Thyroid gland (tissue), 4 donors: ENCODE measurements at regions not wholly inside any gene's neighbourhood (a gene's known extent, or its start where the extent isn't known, plus 50 kb on each side); places are given as distances from the start of the nearest gene placed in this dataset.

ENCODE experiments used
- POLR2A ChIP-seq, 2 donors: fragments of 450-650 bp; IDR thresholded peaks; one replicate each; pipeline ENCODE4 v1.6.1; 2017; ENCODE audit warnings: antibody characterized with exemption in 2 of 2, mild to moderate bottlenecking in 2 of 2, moderate library complexity in 1 of 2
- TF ChIP-seq, protein P1 (sequence below), 6 experiments: fragments of 200-600 bp in 3 of 6; fragments of 450-650 bp in 3 of 6; sonication (generic) in 3 of 6; IDR thresholded peaks; one replicate each; pipeline ENCODE4 v1.5.1; 2016 to 2019; ENCODE audit warnings: antibody characterized with exemption in 6 of 6, mild to moderate bottlenecking in 2 of 6, inconsistent platforms in 1 of 6, moderate library complexity in 1 of 6

DNA sequence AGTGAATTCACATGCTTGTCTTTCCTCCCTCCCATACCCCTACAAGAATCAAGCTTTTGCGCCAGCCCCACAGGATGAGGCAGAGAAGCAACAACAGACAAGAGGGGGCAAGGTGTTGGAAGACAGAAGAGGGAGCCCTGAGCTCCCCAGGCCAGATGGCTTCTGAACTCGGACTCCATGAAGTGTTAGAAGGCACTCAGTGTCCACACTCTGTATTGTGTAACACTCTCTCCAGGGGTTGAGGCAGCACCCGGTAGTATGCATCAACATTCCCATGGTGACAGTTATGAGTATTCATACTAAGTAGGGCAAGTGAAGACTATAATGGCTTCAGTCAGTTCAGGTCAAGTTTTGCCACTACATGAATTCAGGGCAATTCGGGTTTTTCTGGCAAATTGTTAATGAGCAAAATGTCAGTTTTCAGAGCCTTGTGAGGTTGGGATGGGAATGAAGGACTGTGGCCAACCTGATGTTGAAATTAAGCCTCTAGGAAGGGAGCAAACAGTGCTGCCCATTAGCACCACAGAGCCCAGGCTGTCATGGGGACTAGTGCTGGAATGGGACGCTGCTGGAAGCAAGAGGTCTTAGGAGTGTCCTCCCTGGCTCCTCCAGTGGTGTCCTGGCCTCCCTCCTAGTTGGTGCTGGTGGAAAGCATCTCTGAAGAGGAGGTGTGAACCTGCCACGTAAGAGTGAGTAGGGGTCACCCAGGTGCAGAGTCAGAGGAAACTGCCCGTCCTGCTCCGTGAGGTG is 79.4 kb downstream of the KLF15 start:
- TF ChIP-seq POLR2A (IDR thresholded peaks at IDR 0.05) = no peak
- TF ChIP-seq, protein P1, sequence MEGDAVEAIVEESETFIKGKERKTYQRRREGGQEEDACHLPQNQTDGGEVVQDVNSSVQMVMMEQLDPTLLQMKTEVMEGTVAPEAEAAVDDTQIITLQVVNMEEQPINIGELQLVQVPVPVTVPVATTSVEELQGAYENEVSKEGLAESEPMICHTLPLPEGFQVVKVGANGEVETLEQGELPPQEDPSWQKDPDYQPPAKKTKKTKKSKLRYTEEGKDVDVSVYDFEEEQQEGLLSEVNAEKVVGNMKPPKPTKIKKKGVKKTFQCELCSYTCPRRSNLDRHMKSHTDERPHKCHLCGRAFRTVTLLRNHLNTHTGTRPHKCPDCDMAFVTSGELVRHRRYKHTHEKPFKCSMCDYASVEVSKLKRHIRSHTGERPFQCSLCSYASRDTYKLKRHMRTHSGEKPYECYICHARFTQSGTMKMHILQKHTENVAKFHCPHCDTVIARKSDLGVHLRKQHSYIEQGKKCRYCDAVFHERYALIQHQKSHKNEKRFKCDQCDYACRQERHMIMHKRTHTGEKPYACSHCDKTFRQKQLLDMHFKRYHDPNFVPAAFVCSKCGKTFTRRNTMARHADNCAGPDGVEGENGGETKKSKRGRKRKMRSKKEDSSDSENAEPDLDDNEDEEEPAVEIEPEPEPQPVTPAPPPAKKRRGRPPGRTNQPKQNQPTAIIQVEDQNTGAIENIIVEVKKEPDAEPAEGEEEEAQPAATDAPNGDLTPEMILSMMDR (IDR thresholded peaks at IDR 0.05) = no peak
